GM19351 (cell line): ENCODE measurements at regions not wholly inside any gene's neighbourhood (a gene's known extent, or its start where the extent isn't known, plus 50 kb on each side); places are given as distances from the start of the nearest gene placed in this dataset.

ENCODE experiments used
- ATAC-seq: cut with Tn5 transposase; IDR thresholded peaks from one replicate; pipeline ENCODE4 v1.9.1; 2021; ENCODE audit warnings: mild to moderate bottlenecking, moderate library complexity; ENCODE audit not compliant: unreplicated experiment

DNA sequence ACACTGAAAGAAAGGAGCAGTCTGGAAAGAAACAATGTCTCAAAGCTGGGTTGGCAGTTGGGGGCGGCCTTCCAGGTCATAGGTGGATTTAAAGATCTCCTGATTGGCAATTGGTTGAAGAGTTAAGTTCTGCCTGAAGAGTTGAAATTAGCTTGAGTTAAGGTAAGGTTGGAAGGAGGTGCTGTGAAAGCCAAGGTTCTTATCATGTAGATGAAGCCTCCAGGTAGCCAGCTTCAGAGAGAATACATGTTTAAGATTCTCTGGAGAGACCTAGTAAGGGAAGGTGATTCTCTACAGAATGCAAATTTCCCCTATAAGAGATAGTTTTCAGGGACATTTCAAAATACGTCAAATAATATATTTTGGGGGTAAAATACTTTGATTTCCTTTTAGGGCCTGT lies 387.1 kb downstream of the TMEM232 start:
- ATAC-seq, result no peak

DNA sequence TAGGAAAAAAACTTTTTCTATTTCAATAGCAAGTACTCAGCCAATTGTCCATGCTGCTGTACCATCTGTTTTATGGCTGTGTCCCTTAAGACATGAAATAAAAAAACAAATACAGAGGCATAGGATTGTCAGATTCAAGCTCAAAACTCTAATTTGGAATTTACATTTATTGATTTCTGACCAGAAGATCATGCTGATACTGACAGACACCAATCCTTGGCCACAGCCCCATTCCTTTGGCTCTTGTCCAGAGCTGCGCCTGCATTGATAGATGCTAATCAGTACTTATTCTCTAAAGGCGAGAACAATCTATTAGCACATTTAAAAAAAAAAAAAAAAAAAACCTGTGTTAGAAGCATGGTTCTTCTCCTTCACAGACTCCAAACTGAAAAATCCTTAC lies 384.6 kb downstream of the TMEM232 start:
- ATAC-seq, result no peak

DNA sequence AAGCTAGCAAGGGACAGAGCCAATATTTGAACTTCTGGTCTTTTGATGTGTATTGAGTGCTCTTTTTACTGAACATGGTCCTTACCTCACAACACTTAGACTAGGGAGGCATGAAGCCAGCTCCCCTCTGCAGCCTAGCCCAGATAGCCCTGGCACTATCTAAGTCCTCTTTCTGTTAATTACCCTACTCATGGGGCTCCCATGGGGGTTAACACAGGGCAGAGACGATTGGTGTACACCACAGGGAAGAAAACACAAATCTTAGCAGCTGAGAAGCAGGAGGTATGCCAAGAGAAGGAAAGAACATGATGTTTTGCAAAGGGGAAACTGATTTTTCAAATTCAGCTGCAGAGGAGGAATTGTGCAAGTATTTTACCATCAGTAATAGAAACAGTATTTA lies 383.8 kb downstream of the TMEM232 start:
- no peak for ATAC-seq

DNA sequence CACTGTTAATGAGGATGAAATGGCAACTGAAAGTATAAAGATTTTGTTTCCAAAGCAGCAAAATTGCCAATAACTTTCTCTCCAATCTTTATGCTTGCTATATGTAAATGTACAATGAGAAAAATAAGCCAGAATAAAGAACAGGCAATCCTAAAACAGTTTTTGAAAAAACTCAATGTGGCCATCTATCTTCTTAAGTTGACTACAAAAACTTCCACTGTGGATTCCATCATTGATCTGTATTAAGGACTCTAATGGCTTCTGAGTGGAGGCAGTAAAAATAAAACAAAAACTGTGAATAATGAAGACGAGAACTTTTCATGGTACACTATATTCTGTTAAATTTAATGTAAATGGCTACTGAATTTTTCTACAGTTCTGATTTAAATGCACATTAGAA lies 382.9 kb downstream of the TMEM232 start:
- ATAC-seq, result no peak

DNA sequence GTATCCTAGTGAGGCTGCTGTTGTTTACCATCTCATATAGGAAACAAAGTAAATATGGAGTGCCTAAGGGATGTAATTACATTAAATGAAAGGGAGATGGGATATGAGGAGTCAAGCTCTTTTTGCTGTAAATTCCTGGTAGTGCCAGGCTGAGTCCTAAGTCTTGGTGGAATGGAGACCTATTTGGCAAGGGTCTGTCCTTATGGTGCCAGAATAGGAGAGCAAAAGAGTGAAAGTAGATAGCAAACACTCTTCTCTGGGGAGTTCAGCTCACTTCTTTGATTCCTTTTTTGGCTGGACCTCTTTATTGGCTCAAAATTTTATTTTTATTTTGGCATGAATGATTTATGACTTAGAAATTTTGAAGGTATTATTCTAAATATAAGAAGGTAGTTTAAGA lies 380.8 kb downstream of the TMEM232 start:
- ATAC-seq, result no peak

DNA sequence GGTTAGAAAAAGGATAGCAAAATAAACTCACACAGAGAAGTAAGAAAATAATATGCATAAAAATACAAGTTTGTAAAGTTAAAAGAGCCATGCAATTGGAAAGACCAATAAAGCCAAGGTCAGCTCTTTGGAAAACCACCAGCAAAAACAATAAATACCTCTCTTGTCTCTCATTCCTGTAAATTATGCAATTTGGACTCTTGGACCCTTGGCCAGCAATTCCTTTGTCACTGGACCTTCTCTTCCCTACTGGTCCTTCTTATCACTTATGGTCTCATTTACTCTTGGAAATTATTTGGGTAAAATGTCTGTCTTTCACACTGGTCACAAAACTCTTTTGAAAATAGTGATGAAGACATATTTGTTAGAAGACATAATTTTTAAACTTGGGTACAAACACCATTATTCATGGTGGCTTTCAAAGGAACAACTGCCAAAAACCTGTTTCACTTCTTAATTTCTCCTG lies 379.5 kb downstream of the TMEM232 start:
- no peak for ATAC-seq

DNA sequence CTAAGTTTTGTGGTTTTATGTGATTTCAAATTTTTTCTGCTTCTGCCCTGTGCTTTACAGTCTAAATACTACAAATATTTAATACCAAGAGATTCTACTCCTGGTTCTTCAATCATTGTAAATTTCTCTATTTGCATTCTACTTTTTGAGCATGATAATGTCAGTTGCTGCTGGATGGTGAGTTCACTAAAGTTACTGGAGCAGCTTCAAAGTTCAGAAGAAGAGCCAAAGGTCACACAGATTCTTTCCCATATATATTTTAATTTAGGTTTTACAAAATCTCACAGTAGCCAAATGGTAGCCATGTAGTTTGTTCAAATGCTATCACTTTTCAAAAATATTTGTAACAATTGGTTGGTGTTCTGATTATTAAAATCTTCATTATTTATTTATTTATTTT lies 378.7 kb downstream of the TMEM232 start:
- no peak for ATAC-seq

DNA sequence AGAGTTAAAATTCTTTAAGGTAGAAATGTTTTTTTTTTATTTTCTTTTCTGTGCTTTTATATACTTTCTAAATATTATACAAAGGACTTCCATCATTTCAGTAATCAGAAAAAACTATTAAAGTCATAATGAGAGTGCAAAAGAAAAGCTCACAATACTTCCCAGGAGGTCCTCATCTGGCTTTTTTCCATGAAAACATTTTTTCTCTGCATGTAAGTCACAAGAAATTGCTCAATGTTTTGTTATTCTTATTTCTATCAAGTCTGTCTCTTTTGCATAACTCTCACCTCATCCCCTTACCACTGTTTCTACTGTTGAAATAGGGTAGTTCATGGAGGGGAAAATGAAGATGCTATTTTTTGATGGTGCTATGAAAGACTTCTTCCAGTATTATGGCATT lies 375.0 kb downstream of the TMEM232 start:
- no peak for ATAC-seq

DNA sequence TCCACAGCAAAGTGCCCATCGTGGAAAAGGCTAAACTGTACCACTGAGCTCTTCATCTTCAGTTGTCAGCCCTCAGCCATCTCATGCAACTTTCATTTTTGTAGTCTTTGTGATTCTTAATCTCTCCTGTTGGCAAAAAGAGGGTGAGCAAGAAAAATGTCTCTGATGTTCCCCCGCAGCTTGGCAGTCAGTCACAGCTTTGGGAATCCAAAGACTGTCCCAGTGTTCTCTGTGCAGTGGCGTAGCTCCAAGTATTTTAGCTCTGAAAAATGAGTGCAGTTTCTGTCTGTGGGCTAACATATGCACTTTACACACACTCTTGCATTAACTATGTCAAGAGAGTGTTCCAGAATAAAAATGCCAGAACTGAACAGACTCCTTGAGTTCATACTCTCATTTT lies 372.2 kb downstream of the TMEM232 start:
- no peak for ATAC-seq

DNA sequence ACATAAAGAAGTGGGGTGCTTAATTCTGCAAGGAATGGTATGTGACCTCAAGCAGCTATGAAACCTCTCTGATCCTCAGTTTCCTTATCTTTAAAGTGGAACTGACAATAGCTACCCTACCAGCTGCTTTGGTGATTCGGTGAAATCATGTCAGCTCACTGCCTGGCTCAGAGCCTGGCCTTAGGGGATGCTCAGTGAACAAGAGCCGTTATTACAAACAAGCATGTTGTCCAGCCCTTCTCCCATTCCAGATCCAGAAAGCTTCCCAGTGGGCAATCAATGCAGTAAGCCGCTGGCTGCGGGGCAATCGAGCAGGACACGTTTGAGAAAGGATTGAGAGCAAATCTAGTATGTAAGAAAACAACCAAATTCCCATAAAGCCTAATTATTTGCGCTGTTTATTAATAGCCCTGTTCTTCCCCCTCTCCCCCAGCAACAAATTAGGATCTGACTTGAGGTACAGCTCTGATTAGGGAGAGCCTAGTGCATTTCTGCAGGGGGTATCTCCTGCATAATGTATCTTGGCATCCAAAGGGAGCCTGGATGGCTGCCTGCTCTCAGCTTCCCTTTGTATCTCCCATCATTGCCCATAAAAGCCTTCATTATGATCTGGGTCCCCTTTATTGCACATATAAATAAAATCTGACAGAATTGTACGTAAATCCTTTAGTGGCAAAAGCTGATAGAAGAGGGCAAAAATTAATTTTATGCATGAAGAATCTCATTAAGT lies 371.4 kb downstream of the TMEM232 start:
- ATAC-seq, result no peak

DNA sequence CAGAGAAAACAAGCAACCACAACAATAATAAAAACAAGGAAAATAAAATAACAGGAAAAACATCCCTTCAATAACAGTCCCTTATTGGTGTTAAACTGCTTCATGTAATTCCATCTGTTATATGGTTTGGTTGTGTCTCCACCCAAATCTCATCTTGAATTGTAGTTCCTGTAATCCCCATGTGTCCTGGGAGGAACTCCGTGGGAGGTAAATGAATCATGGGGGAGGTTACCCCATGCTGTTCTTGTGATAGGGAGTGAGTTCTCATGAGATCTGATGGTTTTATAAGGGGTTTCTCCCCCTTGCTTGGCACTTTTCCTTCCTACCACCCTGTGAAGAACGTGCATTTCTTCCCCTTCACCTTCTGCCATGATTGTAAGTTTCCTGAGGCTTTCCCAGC lies 369.8 kb downstream of the TMEM232 start:
- ATAC-seq, result no peak

DNA sequence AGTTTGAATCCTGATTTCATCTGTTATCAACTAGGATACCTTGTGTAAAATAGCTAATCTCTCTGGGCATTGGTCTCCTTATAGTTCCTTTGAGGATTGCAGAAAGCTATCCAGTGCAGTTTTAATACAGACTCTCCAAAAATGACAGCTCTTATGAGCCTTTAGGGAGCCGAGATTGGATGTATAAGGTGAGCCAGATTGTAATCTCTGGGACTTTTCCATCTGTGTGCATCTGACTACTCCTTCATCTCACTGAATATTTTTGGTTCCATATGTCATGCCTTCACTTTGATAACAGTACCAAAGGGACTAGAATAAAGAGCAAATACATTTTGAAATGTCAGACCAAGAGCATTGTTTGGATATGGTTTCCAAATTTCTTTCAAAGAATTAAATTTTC lies 367.2 kb downstream of the TMEM232 start:
- no peak for ATAC-seq

DNA sequence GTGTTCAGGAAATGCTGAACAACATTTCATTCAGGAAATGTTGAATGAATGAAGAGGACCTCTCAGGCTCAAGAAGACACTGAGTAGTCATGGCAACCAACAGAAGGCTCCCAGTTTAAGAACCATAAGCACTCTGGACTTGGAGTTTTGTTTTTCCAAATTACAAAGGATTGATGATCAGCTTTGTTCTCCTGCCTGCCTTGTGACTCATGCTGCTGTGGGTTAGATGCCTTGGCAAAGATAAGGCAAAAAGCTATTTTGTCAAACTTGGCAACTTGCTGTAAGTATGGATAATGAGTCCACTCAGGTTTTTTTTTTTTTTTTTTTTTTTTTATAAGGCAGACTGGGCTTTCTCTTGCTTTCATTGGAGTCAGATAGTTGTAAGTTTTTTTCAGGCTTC lies 365.0 kb downstream of the TMEM232 start:
- ATAC-seq, result no peak

DNA sequence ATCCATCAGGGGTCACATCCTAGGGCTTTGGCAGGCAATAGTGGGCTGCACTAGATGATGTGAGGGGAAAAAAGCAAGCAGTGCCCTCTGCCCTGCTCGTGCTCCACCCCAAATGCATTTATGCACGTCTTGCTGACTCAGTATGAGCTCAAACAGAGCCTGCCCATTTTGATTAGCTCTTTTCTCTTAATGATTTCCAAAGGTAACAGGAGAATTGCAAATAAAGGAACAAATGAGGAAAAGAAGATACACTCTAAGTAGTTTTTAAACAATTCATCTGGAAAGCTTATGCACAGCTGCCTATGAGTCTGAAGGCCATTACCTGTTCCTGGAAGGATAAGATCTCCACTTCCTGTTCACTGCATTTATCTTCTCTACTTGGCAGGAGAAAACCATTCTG lies 364.2 kb downstream of the TMEM232 start:
- no peak for ATAC-seq

DNA sequence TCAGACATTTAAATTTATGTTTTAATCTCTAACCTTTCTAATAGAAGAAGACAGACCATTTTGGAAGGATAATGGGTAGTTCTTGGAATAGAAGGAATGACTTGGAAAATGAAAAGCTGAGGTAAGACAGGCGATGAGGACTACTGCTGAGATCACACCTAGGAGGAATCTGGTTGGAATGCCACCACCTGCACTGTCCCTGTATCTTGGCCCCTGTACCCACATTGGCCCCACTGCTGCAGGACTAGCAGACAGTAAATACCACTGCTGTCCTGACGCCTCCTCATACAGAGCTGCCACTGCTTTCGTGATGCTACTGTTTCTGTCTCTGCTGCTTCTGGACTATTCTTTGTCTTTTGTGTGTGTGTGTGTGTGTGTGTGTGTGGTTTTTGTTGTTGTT lies 359.8 kb downstream of the TMEM232 start:
- no peak for ATAC-seq
